ENCODE measurements at regions not wholly inside any gene's neighbourhood (a gene's known extent, or its start where the extent isn't known, plus 50 kb on each side); places are given as distances from the start of the nearest gene placed in this dataset.

DNA sequence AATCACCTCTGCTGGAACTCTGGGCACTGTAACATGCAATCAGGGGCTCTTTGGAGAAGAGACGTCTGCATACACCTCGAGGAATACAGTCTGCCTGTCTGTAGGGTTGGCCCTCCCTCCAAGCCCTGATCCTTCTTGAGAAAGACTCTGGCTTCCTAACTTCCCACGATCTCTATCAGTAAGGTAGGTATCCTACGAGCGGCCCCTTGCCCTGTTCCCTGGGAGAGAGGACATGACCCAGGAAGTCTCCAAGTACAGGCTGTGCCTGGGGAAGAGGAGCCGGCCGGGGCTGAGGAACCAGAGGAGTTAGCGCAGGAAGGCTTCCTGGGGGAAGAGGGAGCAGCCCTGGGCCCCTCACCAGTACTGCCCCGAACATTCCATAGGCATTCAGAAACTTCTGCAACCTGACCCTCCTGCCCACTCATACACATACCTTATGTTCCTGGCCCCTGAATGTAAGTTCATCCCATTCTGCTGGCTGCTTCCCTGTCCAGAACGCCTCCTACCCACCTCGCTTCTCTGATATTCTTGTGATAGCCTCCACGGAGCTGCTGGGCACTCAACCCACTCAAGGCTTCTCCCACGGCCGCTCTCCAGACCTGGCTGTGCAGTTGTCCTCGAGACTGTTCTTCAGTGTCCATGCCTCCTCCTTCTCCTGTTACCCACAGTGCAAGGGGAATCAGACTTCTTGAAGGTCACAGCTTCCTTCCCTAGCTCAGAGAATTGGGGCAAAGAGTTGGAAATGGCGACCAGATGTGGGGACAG, 116.1 kb downstream of the CYP26B1 start:
- TF ChIP-seq CTCF (IDR thresholded peaks at IDR 0.05; ENCODE audit: low read depth, low read length): no peak
- TF ChIP-seq EZH2phosphoT487 (IDR thresholded peaks at IDR 0.05; ENCODE audit: low read depth): no peak
